ENCODE measurements at regions not wholly inside any gene's neighbourhood (a gene's known extent, or its start where the extent isn't known, plus 50 kb on each side); places are given as distances from the start of the nearest gene placed in this dataset.
"Not testable (repeated sequence)": the region's sequence is repeated elsewhere in the genome, so short reads cannot be mapped to it uniquely, and the experiment has no call there.

- DNase-seq (ENCODE audit: low read depth): no peak
Measured at GRCh38 chr4:148955564-148956297, 513.5 kb upstream of the NR3C2 start.

- DNase-seq (ENCODE audit: low read depth): no peak
Measured at GRCh38 chr4:148954011-148954749, 512.0 kb upstream of the NR3C2 start.

- no peak for DNase-seq (ENCODE audit: low read depth)
Measured at GRCh38 chr4:148951346-148951745, 509.1 kb upstream of the NR3C2 start.

GRCh38 chr4:148946271-148946670, 504.1 kb upstream of the NR3C2 start:
- DNase-seq (ENCODE audit: low read depth): no peak

- no peak for DNase-seq (ENCODE audit: low read depth)
Measured at GRCh38 chr4:148944839-148945219, 502.6 kb upstream of the NR3C2 start.

GRCh38 chr4:148944136-148944838, 502.1 kb upstream of the NR3C2 start:
- no peak for DNase-seq (ENCODE audit: low read depth)

GRCh38 chr4:148934926-148935578, 492.8 kb upstream of the NR3C2 start:
- no peak for DNase-seq (ENCODE audit: low read depth)

- DNase-seq (ENCODE audit: low read depth): no peak
Measured at GRCh38 chr4:148926276-148927260, 484.4 kb upstream of the NR3C2 start.

- DNase-seq (ENCODE audit: low read depth): no peak
Measured at GRCh38 chr4:148923881-148924280, 481.7 kb upstream of the NR3C2 start.

GRCh38 chr4:148922497-148922896, 480.3 kb upstream of the NR3C2 start:
- no peak for DNase-seq (ENCODE audit: low read depth)

GRCh38 chr4:148914734-148915133, 472.5 kb upstream of the NR3C2 start:
- DNase-seq (ENCODE audit: low read depth): no peak

- no peak for DNase-seq (ENCODE audit: low read depth)
Measured at GRCh38 chr4:148914301-148914700, 472.1 kb upstream of the NR3C2 start.

GRCh38 chr4:148903388-148903787, 461.2 kb upstream of the NR3C2 start:
- DNase-seq (ENCODE audit: low read depth): no peak

GRCh38 chr4:148901075-148901705, 459.0 kb upstream of the NR3C2 start:
- no peak for DNase-seq (ENCODE audit: low read depth)

GRCh38 chr4:148898139-148898538, 455.9 kb upstream of the NR3C2 start:
- DNase-seq (ENCODE audit: low read depth): not testable (repeated sequence)

GRCh38 chr4:148893095-148893494, 450.9 kb upstream of the NR3C2 start:
- DNase-seq (ENCODE audit: low read depth): no peak

GRCh38 chr4:148883891-148884290, 441.7 kb upstream of the NR3C2 start:
- DNase-seq (ENCODE audit: low read depth): no peak

- no peak for DNase-seq (ENCODE audit: low read depth)
Measured at GRCh38 chr4:148883435-148883834, 441.2 kb upstream of the NR3C2 start.

GRCh38 chr4:148881860-148882643, 439.8 kb upstream of the NR3C2 start:
- DNase-seq (ENCODE audit: low read depth): no peak

GRCh38 chr4:148874331-148874730, 432.1 kb upstream of the NR3C2 start:
- no peak for DNase-seq (ENCODE audit: low read depth)

Measured in non-pigmented ciliary epithelial cell (primary cell).